Loucy (cell line): ENCODE measurements at regions not wholly inside any gene's neighbourhood (a gene's known extent, or its start where the extent isn't known, plus 50 kb on each side); places are given as distances from the start of the nearest gene placed in this dataset.

Experiments used
- CTCF ChIP-seq: fragments of 200-600 bp; sonication (generic); conservative IDR thresholded peaks from 2 replicates; pipeline ENCODE4 v1.5.1; 2014; ENCODE audit warnings: mild to moderate bottlenecking, antibody characterized with exemption, low read length
- EZH2phosphoT487 ChIP-seq: fragments of 200-600 bp; IDR thresholded peaks from 2 replicates; pipeline ENCODE4 v1.6.1; 2018; ENCODE audit warnings: antibody characterized with exemption, mild to moderate bottlenecking, moderate library complexity, borderline replicate concordance

- TF ChIP-seq CTCF (no peak), EZH2phosphoT487 (no peak)
These were observed 176.1 kb upstream of the NREP start for GRCh38 chr5:111933086-111933485.
